ENCODE measurements at regions not wholly inside any gene's neighbourhood (a gene's known extent, or its start where the extent isn't known, plus 50 kb on each side); places are given as distances from the start of the nearest gene placed in this dataset.

DNA sequence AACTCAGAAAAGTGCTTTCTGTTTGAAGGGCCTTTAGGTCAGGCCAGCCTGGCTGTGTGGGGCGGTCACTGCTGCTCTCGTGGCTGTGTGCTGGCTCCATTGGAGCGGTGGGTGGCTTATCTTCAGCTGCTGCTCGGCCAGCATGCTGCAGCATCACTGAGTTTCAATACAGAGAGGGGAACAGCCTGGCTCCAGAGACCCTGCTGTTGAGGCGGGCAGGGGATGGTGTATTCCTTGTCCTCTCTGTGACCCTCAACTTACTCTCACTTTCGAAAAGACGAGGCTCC, 248.5 kb upstream of the ONECUT1 start:
- H3K4me3 ChIP-seq (ENCODE audit: low read length), result no peak overlapping the region
- no peak overlapping the region for H2AFZ ChIP-seq (ENCODE audit: low read depth, low read length)
- no peaks in the 10 kb centered on the region for H3K9me3 ChIP-seq (ENCODE audit: insufficient read depth, low read length)
- no peaks in the 10 kb centered on the region for H4K20me1 ChIP-seq (ENCODE audit: insufficient read depth, low read length)
- H3K27ac ChIP-seq (ENCODE audit: low read length), result no peak overlapping the region
- H3K79me2 ChIP-seq (ENCODE audit: low read length), result no peaks in the 10 kb centered on the region
- H3K27me3 ChIP-seq (ENCODE audit: low read depth, low read length), result 0 out of 2 replicates have a peak, but pooled peaks cover 6% of the 10 kb centered on the region
- no peaks in the 10 kb centered on the region for H3K36me3 ChIP-seq (replicated peaks; ENCODE audit: low read depth, low read length)
- H3K4me1 ChIP-seq (ENCODE audit: low read length), result no peaks in the 10 kb centered on the region
- TF ChIP-seq, protein P1, sequence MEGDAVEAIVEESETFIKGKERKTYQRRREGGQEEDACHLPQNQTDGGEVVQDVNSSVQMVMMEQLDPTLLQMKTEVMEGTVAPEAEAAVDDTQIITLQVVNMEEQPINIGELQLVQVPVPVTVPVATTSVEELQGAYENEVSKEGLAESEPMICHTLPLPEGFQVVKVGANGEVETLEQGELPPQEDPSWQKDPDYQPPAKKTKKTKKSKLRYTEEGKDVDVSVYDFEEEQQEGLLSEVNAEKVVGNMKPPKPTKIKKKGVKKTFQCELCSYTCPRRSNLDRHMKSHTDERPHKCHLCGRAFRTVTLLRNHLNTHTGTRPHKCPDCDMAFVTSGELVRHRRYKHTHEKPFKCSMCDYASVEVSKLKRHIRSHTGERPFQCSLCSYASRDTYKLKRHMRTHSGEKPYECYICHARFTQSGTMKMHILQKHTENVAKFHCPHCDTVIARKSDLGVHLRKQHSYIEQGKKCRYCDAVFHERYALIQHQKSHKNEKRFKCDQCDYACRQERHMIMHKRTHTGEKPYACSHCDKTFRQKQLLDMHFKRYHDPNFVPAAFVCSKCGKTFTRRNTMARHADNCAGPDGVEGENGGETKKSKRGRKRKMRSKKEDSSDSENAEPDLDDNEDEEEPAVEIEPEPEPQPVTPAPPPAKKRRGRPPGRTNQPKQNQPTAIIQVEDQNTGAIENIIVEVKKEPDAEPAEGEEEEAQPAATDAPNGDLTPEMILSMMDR (IDR thresholded peaks at IDR 0.05; ENCODE audit: low read depth, low read length), result no peak
- TF ChIP-seq EZH2phosphoT487 (IDR thresholded peaks at IDR 0.05; ENCODE audit: low read depth), result no peak
- no peak overlapping the region for H3K9ac ChIP-seq (ENCODE audit: low read length)
- no peak overlapping the region for H3K4me2 ChIP-seq (ENCODE audit: low read length)

DNA sequence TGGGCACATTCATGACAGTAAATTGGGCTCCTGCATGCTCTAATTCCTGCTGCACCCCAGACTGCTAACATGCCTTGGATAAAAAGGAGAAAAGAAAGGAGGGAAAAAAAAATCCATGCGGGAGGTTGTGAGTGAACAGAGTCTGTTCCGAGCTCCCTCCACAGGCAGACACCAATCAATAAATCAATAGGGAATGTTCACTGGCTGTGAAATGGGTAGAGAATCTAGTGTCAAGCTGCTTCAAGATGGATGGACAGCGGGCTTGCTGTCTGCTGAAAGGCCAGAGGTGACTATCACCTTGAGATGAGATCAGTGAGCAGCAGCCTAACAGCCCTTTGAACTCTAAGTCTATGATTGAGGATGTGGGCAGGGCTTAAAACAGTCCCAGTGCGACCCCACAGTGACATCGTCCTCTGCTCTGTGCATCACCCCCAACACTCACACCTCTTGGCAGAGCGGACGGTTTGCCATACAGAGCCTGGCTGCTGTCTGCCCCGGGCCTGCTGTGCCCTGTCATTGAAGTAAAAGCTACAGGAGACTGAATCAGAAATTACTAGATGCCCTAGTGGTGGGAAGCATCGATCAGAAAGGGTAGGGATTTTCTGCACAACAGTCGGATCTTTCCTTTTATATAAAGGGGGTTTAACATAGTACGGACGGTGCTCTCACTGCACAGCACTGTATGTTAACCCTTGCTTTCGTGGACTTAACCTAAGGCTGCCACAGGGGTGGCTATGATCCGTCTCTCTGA, 247.9 kb upstream of the ONECUT1 start:
- no peak overlapping the region for H3K4me3 ChIP-seq (ENCODE audit: low read length)
- no peaks in the 10 kb centered on the region for H3K4me1 ChIP-seq (ENCODE audit: low read length)

DNA sequence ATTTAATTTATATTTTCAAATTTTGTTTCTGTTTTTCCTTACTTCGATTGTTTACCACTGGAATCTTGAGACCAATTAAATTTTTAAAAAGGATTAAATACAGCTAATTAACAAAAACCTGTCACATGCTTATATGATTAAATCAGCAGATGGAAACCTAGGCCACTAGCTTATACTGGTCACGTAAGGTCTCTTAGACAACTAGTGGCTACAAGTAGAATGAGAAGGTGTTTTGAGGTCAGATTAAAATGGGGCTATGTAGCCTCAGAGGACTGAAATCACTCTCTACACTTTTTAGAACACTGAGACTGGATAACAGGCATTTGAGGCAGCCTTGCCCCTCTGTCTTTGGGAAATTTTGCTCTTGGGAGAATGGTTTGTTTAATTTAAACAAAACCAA, 246.5 kb upstream of the ONECUT1 start:
- 0 out of 2 replicates have a peak, but pooled peaks cover 6% of the 10 kb centered on the region for H3K27me3 ChIP-seq (ENCODE audit: low read depth, low read length)
- H3K4me2 ChIP-seq (ENCODE audit: low read length), result no peak overlapping the region
- no peak for TF ChIP-seq EZH2phosphoT487 (IDR thresholded peaks at IDR 0.05; ENCODE audit: low read depth)
- TF ChIP-seq, protein P1 (IDR thresholded peaks at IDR 0.05; ENCODE audit: low read depth, low read length), result no peak
- no peaks in the 10 kb centered on the region for H3K4me1 ChIP-seq (ENCODE audit: low read length)
- no peak overlapping the region for H3K27ac ChIP-seq (ENCODE audit: low read length)
- no peak overlapping the region for H2AFZ ChIP-seq (ENCODE audit: low read depth, low read length)
- no peaks in the 10 kb centered on the region for H3K36me3 ChIP-seq (replicated peaks; ENCODE audit: low read depth, low read length)
- H3K4me3 ChIP-seq (ENCODE audit: low read length), result no peak overlapping the region
- H3K9ac ChIP-seq (ENCODE audit: low read length), result no peak overlapping the region
- H3K79me2 ChIP-seq (ENCODE audit: low read length), result no peaks in the 10 kb centered on the region
- no peaks in the 10 kb centered on the region for H4K20me1 ChIP-seq (ENCODE audit: insufficient read depth, low read length)
- H3K9me3 ChIP-seq (ENCODE audit: insufficient read depth, low read length), result no peaks in the 10 kb centered on the region

More for the DNA sequence above, 247.9 kb upstream of the ONECUT1 start:
- Histone ChIP-seq H3K27ac (ENCODE audit: low read length) (no peak overlapping the region), H3K9me3 (ENCODE audit: insufficient read depth, low read length) (no peaks in the 10 kb centered on the region), H4K20me1 (ENCODE audit: insufficient read depth, low read length) (no peaks in the 10 kb centered on the region), H3K9ac (ENCODE audit: low read length) (no peak overlapping the region), H3K4me2 (ENCODE audit: low read length) (no peak overlapping the region), H3K27me3 (ENCODE audit: low read depth, low read length) (0 out of 2 replicates have a peak, but pooled peaks cover 6% of the 10 kb centered on the region), H3K36me3 (replicated peaks; ENCODE audit: low read depth, low read length) (no peaks in the 10 kb centered on the region), H3K79me2 (ENCODE audit: low read length) (no peaks in the 10 kb centered on the region), H2AFZ (ENCODE audit: low read depth, low read length) (no peak overlapping the region)
- TF ChIP-seq EZH2phosphoT487 (IDR thresholded peaks at IDR 0.05; ENCODE audit: low read depth), result no peak
- TF ChIP-seq, protein P1 (IDR thresholded peaks at IDR 0.05; ENCODE audit: low read depth, low read length), result no peak

DNA sequence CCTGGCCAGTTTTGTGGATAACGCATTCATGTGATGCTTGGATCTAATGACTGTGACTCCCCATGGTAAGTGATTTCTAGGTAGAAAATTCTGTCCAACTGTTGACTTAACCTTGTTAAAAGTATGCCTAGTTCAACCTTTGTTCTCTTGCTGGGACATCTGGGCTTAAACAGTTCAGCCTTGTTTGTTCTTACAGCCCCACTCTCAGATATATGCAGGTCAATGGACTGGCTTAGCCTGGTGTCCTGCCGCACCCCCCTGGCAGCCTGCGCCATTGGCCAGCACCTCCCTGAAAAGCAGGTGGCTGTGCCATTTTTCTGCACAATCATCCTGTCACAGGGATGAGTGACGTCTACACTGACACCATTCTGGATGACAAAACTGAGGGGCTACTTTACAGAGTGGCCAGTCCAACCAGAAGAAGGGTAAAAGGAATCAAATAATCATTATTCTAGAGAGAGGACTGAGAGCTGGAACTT, 244.7 kb upstream of the ONECUT1 start:
- no peak overlapping the region for H3K4me2 ChIP-seq (ENCODE audit: low read length)
- H3K9ac ChIP-seq (ENCODE audit: low read length), result no peak overlapping the region
- no peaks in the 10 kb centered on the region for H4K20me1 ChIP-seq (ENCODE audit: insufficient read depth, low read length)
- H2AFZ ChIP-seq (ENCODE audit: low read depth, low read length), result no peak overlapping the region
- no peaks in the 10 kb centered on the region for H3K36me3 ChIP-seq (replicated peaks; ENCODE audit: low read depth, low read length)
- H3K27ac ChIP-seq (ENCODE audit: low read length), result no peak overlapping the region
- H3K4me1 ChIP-seq (ENCODE audit: low read length), result no peaks in the 10 kb centered on the region
- no peak overlapping the region for H3K4me3 ChIP-seq (ENCODE audit: low read length)
- H3K79me2 ChIP-seq (ENCODE audit: low read length), result no peaks in the 10 kb centered on the region
- H3K27me3 ChIP-seq (ENCODE audit: low read depth, low read length), result 0 out of 2 replicates have a peak, but pooled peaks cover 6% of the 10 kb centered on the region
- no peak for TF ChIP-seq EZH2phosphoT487 (IDR thresholded peaks at IDR 0.05; ENCODE audit: low read depth)
- TF ChIP-seq, protein P1 (IDR thresholded peaks at IDR 0.05; ENCODE audit: low read depth, low read length), result no peak
- H3K9me3 ChIP-seq (ENCODE audit: insufficient read depth, low read length), result no peaks in the 10 kb centered on the region
